Gastrocnemius medialis (tissue), 4 donors: ENCODE measurements at regions not wholly inside any gene's neighbourhood (a gene's known extent, or its start where the extent isn't known, plus 50 kb on each side); places are given as distances from the start of the nearest gene placed in this dataset.

Source experiments
- CTCF ChIP-seq, 5 experiments: fragments of 450-650 bp in 3 of 5; fragments of 200-600 bp in 2 of 5; sonication (generic) in 2 of 5; IDR thresholded peaks in 4 of 5; conservative IDR thresholded peaks in 1 of 5; 1 replicate in 4 of 5; 2 replicates in 1 of 5; pipeline ENCODE4 v1.5.1; 2016 to 2019; ENCODE audit warnings: antibody characterized with exemption in 5 of 5, mild to moderate bottlenecking in 3 of 5, moderate library complexity in 3 of 5
- POLR2A ChIP-seq, 2 donors: fragments of 450-650 bp; IDR thresholded peaks; one replicate each; pipeline ENCODE4 v1.6.1; 2017; ENCODE audit warnings: antibody characterized with exemption in 2 of 2, mild to moderate bottlenecking in 2 of 2, moderate library complexity in 2 of 2

- no peak for TF ChIP-seq CTCF (IDR thresholded peaks at IDR 0.05 in 4 of 5, conservative IDR thresholded peaks at IDR 0.05 in 1 of 5)
- TF ChIP-seq POLR2A (IDR thresholded peaks at IDR 0.05): no peak
Observed at GRCh38 chr9:13899924-13900323, 414.0 kb downstream of the NFIB start.
